Adrenal gland (tissue), 5 donors: ENCODE measurements at regions not wholly inside any gene's neighbourhood (a gene's known extent, or its start where the extent isn't known, plus 50 kb on each side); places are given as distances from the start of the nearest gene placed in this dataset.

ENCODE experiments used
- POLR2A ChIP-seq, 2 donors: fragments of 450-650 bp; IDR thresholded peaks; one replicate each; pipeline ENCODE4 v1.6.1; 2017; ENCODE audit warnings: antibody characterized with exemption in 2 of 2, mild to moderate bottlenecking in 2 of 2, moderate library complexity in 1 of 2
- TF ChIP-seq, protein P1 (sequence below), 6 experiments: fragments of 450-650 bp in 4 of 6; fragments of 200-600 bp in 2 of 6; sonication (generic) in 1 of 6; IDR thresholded peaks; 1 replicate in 5 of 6; 2 replicates in 1 of 6; pipeline versions ENCODE4 v1.5.1 to v1.8.0; 2016 to 2021; ENCODE audit warnings: antibody characterized with exemption in 6 of 6, mild to moderate bottlenecking in 2 of 6, moderate library complexity in 1 of 6
- donor health status: DM: no; HTN: no; CAD: no.

DNA sequence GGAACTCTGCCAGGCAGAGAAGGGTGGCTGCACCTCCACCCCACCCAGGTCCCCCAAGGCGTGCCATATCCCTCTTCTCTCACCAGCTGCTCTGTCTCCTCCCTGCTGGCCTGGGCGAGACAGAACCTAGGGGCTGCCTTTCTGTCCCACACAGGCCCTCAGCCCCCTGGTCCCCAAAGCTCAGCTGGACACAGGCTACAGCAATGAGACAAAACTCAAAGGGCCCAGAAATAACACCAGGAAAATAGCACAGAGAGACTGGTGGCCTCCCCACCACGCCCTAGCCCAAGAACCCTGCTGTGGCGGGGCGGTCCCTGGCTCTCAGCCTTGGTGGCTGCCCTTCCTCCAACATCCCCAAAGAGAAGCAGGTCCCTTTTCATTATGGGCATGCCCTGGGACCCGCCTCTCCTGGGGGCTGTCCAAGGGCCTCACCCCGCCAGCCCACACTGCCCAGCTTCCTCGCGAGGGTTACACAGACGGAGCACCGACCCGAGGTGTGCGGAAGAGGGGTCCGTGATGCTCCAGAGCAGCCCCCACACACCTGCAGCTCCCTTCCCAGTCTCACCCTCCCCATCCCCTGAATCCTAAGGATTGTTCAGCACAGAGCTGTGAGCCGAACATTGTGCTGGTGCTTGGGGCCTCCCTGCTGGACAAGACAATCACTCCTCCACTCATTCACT is 67.7 kb upstream of the HMX1 start:
- TF ChIP-seq, protein P1, sequence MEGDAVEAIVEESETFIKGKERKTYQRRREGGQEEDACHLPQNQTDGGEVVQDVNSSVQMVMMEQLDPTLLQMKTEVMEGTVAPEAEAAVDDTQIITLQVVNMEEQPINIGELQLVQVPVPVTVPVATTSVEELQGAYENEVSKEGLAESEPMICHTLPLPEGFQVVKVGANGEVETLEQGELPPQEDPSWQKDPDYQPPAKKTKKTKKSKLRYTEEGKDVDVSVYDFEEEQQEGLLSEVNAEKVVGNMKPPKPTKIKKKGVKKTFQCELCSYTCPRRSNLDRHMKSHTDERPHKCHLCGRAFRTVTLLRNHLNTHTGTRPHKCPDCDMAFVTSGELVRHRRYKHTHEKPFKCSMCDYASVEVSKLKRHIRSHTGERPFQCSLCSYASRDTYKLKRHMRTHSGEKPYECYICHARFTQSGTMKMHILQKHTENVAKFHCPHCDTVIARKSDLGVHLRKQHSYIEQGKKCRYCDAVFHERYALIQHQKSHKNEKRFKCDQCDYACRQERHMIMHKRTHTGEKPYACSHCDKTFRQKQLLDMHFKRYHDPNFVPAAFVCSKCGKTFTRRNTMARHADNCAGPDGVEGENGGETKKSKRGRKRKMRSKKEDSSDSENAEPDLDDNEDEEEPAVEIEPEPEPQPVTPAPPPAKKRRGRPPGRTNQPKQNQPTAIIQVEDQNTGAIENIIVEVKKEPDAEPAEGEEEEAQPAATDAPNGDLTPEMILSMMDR (IDR thresholded peaks at IDR 0.05): no peak
- no peak for TF ChIP-seq POLR2A (IDR thresholded peaks at IDR 0.05)
